SK-N-SH (cell line): ENCODE measurements at regions not wholly inside any gene's neighbourhood (a gene's known extent, or its start where the extent isn't known, plus 50 kb on each side); places are given as distances from the start of the nearest gene placed in this dataset.

Experiments
- CTCF ChIP-seq: fragments of 200-600 bp; sonication (generic); IDR thresholded peaks from 2 replicates; pipeline ENCODE4 v1.6.1; 2017; ENCODE audit warnings: antibody characterized with exemption, mild to moderate bottlenecking, moderate library complexity
- EP300 ChIP-seq, 2 experiments: IDR thresholded peaks; 2 replicates each; pipeline versions ENCODE4 v1.4.0 to v1.6.1; 2012; ENCODE audit warnings: borderline replicate concordance in 1 of 2, low read depth in 1 of 2, low read length in 1 of 2
- POLR2AphosphoS5 ChIP-seq: IDR thresholded peaks from 2 replicates; pipeline ENCODE4 v1.6.1; 2012; ENCODE audit warnings: low read depth, low read length
- RAD21 ChIP-seq: IDR thresholded peaks from 2 replicates; pipeline ENCODE4 v1.6.1; 2012; ENCODE audit warnings: mild to moderate bottlenecking, low read length
- RCOR1 ChIP-seq: fragments of 150-350 bp; IDR thresholded peaks from 2 replicates; pipeline ENCODE4 v1.6.1; 2017; ENCODE audit warnings: antibody characterized with exemption, low read length
- REST ChIP-seq: IDR thresholded peaks from 2 replicates; pipeline ENCODE4 v1.6.1; 2012; ENCODE audit warnings: mild to moderate bottlenecking, low read depth, low read length, moderate library complexity
- RFX5 ChIP-seq: IDR thresholded peaks from 2 replicates; pipeline ENCODE4 v1.6.1; 2012; ENCODE audit warnings: mild to moderate bottlenecking, improper control_type of control experiment, low read length
- YY1 ChIP-seq: IDR thresholded peaks from 2 replicates; pipeline ENCODE4 v1.4.0; 2012; ENCODE audit warnings: low read depth, mild to moderate bottlenecking

- TF ChIP-seq RFX5 (no peak), CTCF (no peak), EP300 (IDR thresholded peaks at IDR 0.05; ENCODE audit: borderline replicate concordance in 1 of 2, low read depth in 1 of 2, low read length in 1 of 2) (no peak), RCOR1 (no peak), RAD21 (no peak), POLR2AphosphoS5 (no peak), REST (no peak), YY1 (no peak)
Measured at GRCh38 chr4:112970903-112971302, 78.5 kb upstream of the ANK2 start.
